Adrenal gland (tissue), 5 donors: ENCODE measurements at regions not wholly inside any gene's neighbourhood (a gene's known extent, or its start where the extent isn't known, plus 50 kb on each side); places are given as distances from the start of the nearest gene placed in this dataset.

Source experiments
- CTCF ChIP-seq, 6 experiments: fragments of 450-650 bp in 4 of 6; fragments of 200-600 bp in 2 of 6; sonication (generic) in 1 of 6; IDR thresholded peaks; 1 replicate in 5 of 6; 2 replicates in 1 of 6; pipeline versions ENCODE4 v1.5.1 to v1.8.0; 2016 to 2021; ENCODE audit warnings: antibody characterized with exemption in 6 of 6, mild to moderate bottlenecking in 2 of 6, moderate library complexity in 1 of 6
- POLR2A ChIP-seq, 2 donors: fragments of 450-650 bp; IDR thresholded peaks; one replicate each; pipeline ENCODE4 v1.6.1; 2017; ENCODE audit warnings: antibody characterized with exemption in 2 of 2, mild to moderate bottlenecking in 2 of 2, moderate library complexity in 1 of 2
- donor health status: DM: no; HTN: no; CAD: no.

- TF ChIP-seq CTCF (IDR thresholded peaks at IDR 0.05) (no peak), POLR2A (IDR thresholded peaks at IDR 0.05) (no peak)
These were observed 101.3 kb downstream of the HAPSTR1 start for GRCh38 chr16:9192746-9193145.
